H9 (cell line): ENCODE measurements at regions not wholly inside any gene's neighbourhood (a gene's known extent, or its start where the extent isn't known, plus 50 kb on each side); places are given as distances from the start of the nearest gene placed in this dataset.

Experiments used
- DNase-seq: peaks from one replicate; pipeline ENCODE4 v3.0.0-alpha.2; 2017
- H2AFZ ChIP-seq: one replicate; pipeline ENCODE4 v1.6.1; 2013; ENCODE audit warnings: mild to moderate bottlenecking, low read length, control low read depth, moderate library complexity
- H2AK5ac ChIP-seq: 2 replicates; pipeline ENCODE4 v1.6.1; 2013; ENCODE audit warnings: low read length, control low read depth, mixed read lengths; ENCODE audit not compliant: insufficient read length
- H2BK120ac ChIP-seq: one replicate; pipeline ENCODE4 v1.6.1; 2013; ENCODE audit warnings: low read depth, mild to moderate bottlenecking, low read length, control low read depth, inconsistent platforms; ENCODE audit not compliant: poor library complexity, severe bottlenecking
- H2BK12ac ChIP-seq: 2 replicates; pipeline ENCODE4 v1.6.1; 2013; ENCODE audit warnings: low read length, control low read depth, mixed read lengths, low read depth; ENCODE audit not compliant: insufficient read length
- H2BK15ac ChIP-seq: 2 replicates; pipeline ENCODE4 v1.6.1; 2013; ENCODE audit warnings: low read depth, low read length, control low read depth
- H2BK20ac ChIP-seq: one replicate; pipeline ENCODE4 v1.6.1; 2013; ENCODE audit warnings: low read depth, mild to moderate bottlenecking, low read length, control low read depth, inconsistent platforms; ENCODE audit not compliant: poor library complexity, severe bottlenecking
- H2BK5ac ChIP-seq: 2 replicates; pipeline ENCODE4 v1.6.1; 2013; ENCODE audit warnings: low read length, control low read depth, mixed read lengths; ENCODE audit not compliant: insufficient read length
- H3K14ac ChIP-seq: 2 replicates; pipeline ENCODE4 v1.6.1; 2013; ENCODE audit warnings: low read length, control low read depth; ENCODE audit not compliant: insufficient read depth
- H3K18ac ChIP-seq: 2 replicates; pipeline ENCODE4 v1.6.1; 2013; ENCODE audit warnings: low read depth, mild to moderate bottlenecking, mixed read lengths, low read length, control low read depth; ENCODE audit not compliant: insufficient read length
- H3K23ac ChIP-seq: 2 replicates; pipeline ENCODE4 v1.6.1; 2013; ENCODE audit warnings: low read length, control low read depth, mixed read lengths, low read depth; ENCODE audit not compliant: insufficient read length
- H3K23me2 ChIP-seq: 2 replicates; pipeline ENCODE4 v1.6.1; 2013; ENCODE audit warnings: low read depth, mild to moderate bottlenecking, mixed read lengths, low read length, control low read depth; ENCODE audit not compliant: insufficient read length, poor library complexity, severe bottlenecking
- H3K27ac ChIP-seq: 2 replicates; pipeline ENCODE4 v1.5.1; 2013; ENCODE audit warnings: low read length, control low read depth, mixed read lengths, low read depth; ENCODE audit not compliant: insufficient read length
- H3K27me3 ChIP-seq: 2 replicates; pipeline ENCODE4 v1.6.1; 2013; ENCODE audit warnings: low read length, control low read depth, inconsistent platforms; ENCODE audit not compliant: insufficient read depth
- H3K4ac ChIP-seq: 2 replicates; pipeline ENCODE4 v1.6.1; 2013; ENCODE audit warnings: low read depth, mild to moderate bottlenecking, control low read depth, inconsistent platforms, low read length, moderate library complexity
- H3K4me1 ChIP-seq: 2 replicates; pipeline ENCODE4 v1.6.1; 2013; ENCODE audit warnings: low read length, control low read depth, inconsistent platforms; ENCODE audit not compliant: insufficient read depth
- H3K4me2 ChIP-seq: 2 replicates; pipeline ENCODE4 v1.6.1; 2013; ENCODE audit warnings: low read length, control low read depth, mixed read lengths; ENCODE audit not compliant: insufficient read length, insufficient read depth
- H3K56ac ChIP-seq: 2 replicates; pipeline ENCODE4 v1.6.1; 2013; ENCODE audit warnings: low read depth, mild to moderate bottlenecking, mixed read lengths, low read length, control low read depth; ENCODE audit not compliant: insufficient read length
- H3K79me1 ChIP-seq: 2 replicates; pipeline ENCODE4 v1.6.1; 2013; ENCODE audit warnings: low read depth, mild to moderate bottlenecking, moderate library complexity, low read length, control low read depth, inconsistent platforms; ENCODE audit not compliant: insufficient read depth, poor library complexity, severe bottlenecking
- H3K79me2 ChIP-seq: 2 replicates; pipeline ENCODE4 v1.6.1; 2013; ENCODE audit warnings: low read length, control low read depth, inconsistent platforms; ENCODE audit not compliant: insufficient read depth
- H3K9ac ChIP-seq: 2 replicates; pipeline ENCODE4 v1.6.1; 2013; ENCODE audit warnings: low read length, control low read depth, mixed read lengths; ENCODE audit not compliant: insufficient read length; ENCODE audit errors: extremely low read depth
- H3K9me3 ChIP-seq: one replicate; pipeline ENCODE4 v1.6.1; 2013; ENCODE audit warnings: low read depth, low read length, inconsistent platforms; ENCODE audit not compliant: control insufficient read depth
- H3T11ph ChIP-seq: one replicate; pipeline ENCODE4 v1.6.1; 2013; ENCODE audit warnings: mild to moderate bottlenecking, low read length, control low read depth, inconsistent platforms
- H4K20me1 ChIP-seq: one replicate; pipeline ENCODE4 v1.6.1; 2013; ENCODE audit not compliant: control insufficient read depth, insufficient read length, insufficient read depth
- H4K5ac ChIP-seq: 2 replicates; pipeline ENCODE4 v1.6.1; 2013; ENCODE audit warnings: low read depth, mild to moderate bottlenecking, mixed read lengths, low read length, control low read depth; ENCODE audit not compliant: insufficient read length
- H4K8ac ChIP-seq: replicated peaks from 2 replicates; pipeline ENCODE4 v1.6.1; 2013; ENCODE audit warnings: low read length, control low read depth, mixed read lengths, low read depth; ENCODE audit not compliant: insufficient read length
- H4K91ac ChIP-seq: 2 replicates; pipeline ENCODE4 v1.6.1; 2013; ENCODE audit warnings: low read depth, mild to moderate bottlenecking, moderate library complexity, mixed read lengths, low read length, control low read depth; ENCODE audit not compliant: insufficient read length
- H3K27ac Mint-ChIP-seq, 3 experiments: 2 replicates in 2 of 3; 3 replicates in 1 of 3; pipeline ENCODE4 v1.8.0; 2020 to 2021; ENCODE audit warnings: mixed read lengths in 3 of 3, mild to moderate bottlenecking in 1 of 3, moderate library complexity in 1 of 3
- H3K27me3 Mint-ChIP-seq: 2 replicates; pipeline ENCODE4 v1.8.0; 2021; ENCODE audit warnings: low read depth, mild to moderate bottlenecking, moderate library complexity, mixed read lengths
- H3K36me3 Mint-ChIP-seq, 3 experiments: 2 replicates in 2 of 3; 3 replicates in 1 of 3; pipeline ENCODE4 v1.8.0; 2020 to 2021; ENCODE audit warnings: low read depth in 3 of 3, mixed read lengths in 3 of 3; ENCODE audit not compliant: insufficient read depth in 1 of 3
- H3K4me1 Mint-ChIP-seq, 2 experiments: 2 replicates each; pipeline ENCODE4 v1.8.0; 2020; ENCODE audit warnings: mixed read lengths in 2 of 2
- H3K4me3 Mint-ChIP-seq, 2 experiments: 2 replicates in 1 of 2; 3 replicates in 1 of 2; pipeline ENCODE4 v1.8.0; 2020 to 2021; ENCODE audit warnings: mild to moderate bottlenecking in 2 of 2, mixed read lengths in 2 of 2, moderate library complexity in 1 of 2
- H3K9me3 Mint-ChIP-seq, 2 experiments: 2 replicates in 1 of 2; 3 replicates in 1 of 2; pipeline ENCODE4 v1.8.0; 2020; ENCODE audit warnings: mild to moderate bottlenecking in 2 of 2, mixed read lengths in 2 of 2, moderate library complexity in 1 of 2
- CTCF ChIP-seq: fragments of 200-600 bp; sonication (generic); conservative IDR thresholded peaks from 3 replicates; pipeline ENCODE4 v1.8.0; 2021; ENCODE audit warnings: antibody characterized with exemption, mild to moderate bottlenecking
- WGBS: extraction: QIAGEN DNeasy Blood & Tissue Kit; methylation state at CpG from one replicate; pipeline ENCODE4 v1.1.7; 2013; ENCODE audit warnings: missing lambda C conversion rate, low lambda C conversion rate, mixed read lengths; ENCODE audit not compliant: insufficient read length; ENCODE audit errors: extremely low coverage; 5-methylcytosine and 5-hydroxymethylcytosine counted together

- Histone ChIP-seq H4K20me1 (no peaks in the 10 kb centered on the region), H3K23me2 (no peaks in the 10 kb centered on the region), H2BK5ac (no peak overlapping the region), H4K5ac (no peak overlapping the region), H3K4ac (no peak overlapping the region), H4K8ac (no peak overlapping the region), H3K4me1 (no peaks in the 10 kb centered on the region), H2BK15ac (no peak overlapping the region), H3K79me1 (no peaks in the 10 kb centered on the region), H4K91ac (no peak overlapping the region), H3K4me2 (no peak overlapping the region), H3K14ac (no peak overlapping the region), H3K23ac (no peak overlapping the region), H2AFZ (no peak overlapping the region), H3K27ac (no peak overlapping the region), H3K27me3 (no peaks in the 10 kb centered on the region), H3K9ac (no peak overlapping the region), H2BK12ac (no peak overlapping the region), H3K56ac (no peak overlapping the region), H2BK120ac (no peak overlapping the region), H3K18ac (no peak overlapping the region), H2BK20ac (no peak overlapping the region), H3K79me2 (no peaks in the 10 kb centered on the region), H3T11ph (no peak overlapping the region), H2AK5ac (no peak overlapping the region), H3K9me3 (no peaks in the 10 kb centered on the region)
- Mint-ChIP-seq H3K4me3 (no peak overlapping the region), H3K36me3 (peaks cover 17 to 36% (median 23%) of the 10 kb centered on the region in 3 experiments), H3K27me3 (no peaks in the 10 kb centered on the region), H3K27ac (no peak overlapping the region), H3K4me1 (peaks cover 3% of the 10 kb centered on the region in 2 experiments; a peak in 2 of 4 replicates), H3K9me3 (peaks cover 35 to 39% of the 10 kb centered on the region in 2 experiments)
- WGBS = no CpG with 5 or more reads among the region's 2 CpGs
- TF ChIP-seq CTCF = no peak
- no peak for DNase-seq
Observed at GRCh38 chr2:33911327-33911726, 312.2 kb upstream of the FAM98A start.
